ENCODE measurements at regions not wholly inside any gene's neighbourhood (a gene's known extent, or its start where the extent isn't known, plus 50 kb on each side); places are given as distances from the start of the nearest gene placed in this dataset.
A peak's percentile ranks its signal among the peaks of the same experiment; 100 is the strongest.

DNA sequence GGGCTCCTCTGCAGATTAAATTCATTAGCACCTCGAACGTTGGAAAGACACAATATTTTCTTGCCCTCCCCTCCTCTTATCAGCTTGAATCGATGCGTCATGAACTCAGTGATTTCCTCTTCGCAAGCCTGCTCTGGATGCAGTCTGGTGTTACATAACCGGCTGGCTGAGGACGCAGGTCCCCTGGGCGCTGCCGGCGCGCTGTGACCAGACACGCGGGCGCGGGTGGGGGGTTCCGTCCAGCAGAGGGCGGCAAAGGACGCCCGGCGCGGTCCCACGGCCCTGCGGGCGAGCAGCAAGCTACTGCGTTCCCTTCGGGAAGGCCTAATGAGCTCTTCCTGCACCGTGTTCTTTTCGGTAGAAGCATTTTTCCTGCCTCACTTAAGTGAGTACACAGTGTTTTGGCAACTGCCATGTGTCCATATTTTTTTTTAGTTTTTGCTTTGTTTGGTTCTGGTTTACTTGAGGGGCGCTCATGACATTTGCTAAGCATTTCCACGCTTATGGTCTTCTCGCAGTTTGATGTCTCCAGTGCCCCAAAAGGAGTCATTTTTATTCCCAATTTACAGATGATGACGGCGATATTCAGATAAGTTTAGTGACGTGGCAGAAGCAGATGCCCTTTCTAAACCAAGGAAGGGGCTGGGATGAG lies 112.2 kb upstream of the MBNL2 start (continued):
- TF ChIP-seq ARID4B (CRISPR knock-in tag; IDR thresholded peaks at IDR 0.05; ENCODE audit: borderline replicate concordance) (peak; percentile 57; the same call in 1 of the 2 replicates), HMGXB4 (CRISPR knock-in tag; IDR thresholded peaks at IDR 0.05) (peak; percentile 61; the same call in 1 of the 2 replicates), ZNF219 (CRISPR knock-in tag; IDR thresholded peaks at IDR 0.05; ENCODE audit: borderline replicate concordance) (no peak), FOXP1 (CRISPR knock-in tag; IDR thresholded peaks at IDR 0.05; ENCODE audit: borderline replicate concordance) (peak; percentile 29; the same call in 1 of the 2 replicates), ZBTB21 (CRISPR knock-in tag; IDR thresholded peaks at IDR 0.05; ENCODE audit: borderline replicate concordance) (no peak; the same call in 1 of the 2 replicates), GABPB1 (CRISPR knock-in tag; IDR thresholded peaks at IDR 0.05) (peak; percentile 79), CBFB (CRISPR knock-in tag; IDR thresholded peaks at IDR 0.05; ENCODE audit: low read depth) (no peak), IRF2 (CRISPR knock-in tag; IDR thresholded peaks at IDR 0.05; ENCODE audit: borderline replicate concordance, low read depth) (no peak), TEAD1 (CRISPR knock-in tag; IDR thresholded peaks at IDR 0.05) (0 out of 2 replicates have a peak, but pooled peaks have one; percentile 24), ZNF138 (CRISPR knock-in tag; conservative IDR thresholded peaks at IDR 0.05) (no peak)
- TF ChIP-seq, protein P1, sequence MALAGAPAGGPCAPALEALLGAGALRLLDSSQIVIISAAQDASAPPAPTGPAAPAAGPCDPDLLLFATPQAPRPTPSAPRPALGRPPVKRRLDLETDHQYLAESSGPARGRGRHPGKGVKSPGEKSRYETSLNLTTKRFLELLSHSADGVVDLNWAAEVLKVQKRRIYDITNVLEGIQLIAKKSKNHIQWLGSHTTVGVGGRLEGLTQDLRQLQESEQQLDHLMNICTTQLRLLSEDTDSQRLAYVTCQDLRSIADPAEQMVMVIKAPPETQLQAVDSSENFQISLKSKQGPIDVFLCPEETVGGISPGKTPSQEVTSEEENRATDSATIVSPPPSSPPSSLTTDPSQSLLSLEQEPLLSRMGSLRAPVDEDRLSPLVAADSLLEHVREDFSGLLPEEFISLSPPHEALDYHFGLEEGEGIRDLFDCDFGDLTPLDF (CRISPR knock-in tag; IDR thresholded peaks at IDR 0.05): no peak
- TF ChIP-seq, protein P2, sequence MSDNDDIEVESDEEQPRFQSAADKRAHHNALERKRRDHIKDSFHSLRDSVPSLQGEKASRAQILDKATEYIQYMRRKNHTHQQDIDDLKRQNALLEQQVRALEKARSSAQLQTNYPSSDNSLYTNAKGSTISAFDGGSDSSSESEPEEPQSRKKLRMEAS (CRISPR knock-in tag; IDR thresholded peaks at IDR 0.05): peak; percentile 68
- TF ChIP-seq, protein P3, sequence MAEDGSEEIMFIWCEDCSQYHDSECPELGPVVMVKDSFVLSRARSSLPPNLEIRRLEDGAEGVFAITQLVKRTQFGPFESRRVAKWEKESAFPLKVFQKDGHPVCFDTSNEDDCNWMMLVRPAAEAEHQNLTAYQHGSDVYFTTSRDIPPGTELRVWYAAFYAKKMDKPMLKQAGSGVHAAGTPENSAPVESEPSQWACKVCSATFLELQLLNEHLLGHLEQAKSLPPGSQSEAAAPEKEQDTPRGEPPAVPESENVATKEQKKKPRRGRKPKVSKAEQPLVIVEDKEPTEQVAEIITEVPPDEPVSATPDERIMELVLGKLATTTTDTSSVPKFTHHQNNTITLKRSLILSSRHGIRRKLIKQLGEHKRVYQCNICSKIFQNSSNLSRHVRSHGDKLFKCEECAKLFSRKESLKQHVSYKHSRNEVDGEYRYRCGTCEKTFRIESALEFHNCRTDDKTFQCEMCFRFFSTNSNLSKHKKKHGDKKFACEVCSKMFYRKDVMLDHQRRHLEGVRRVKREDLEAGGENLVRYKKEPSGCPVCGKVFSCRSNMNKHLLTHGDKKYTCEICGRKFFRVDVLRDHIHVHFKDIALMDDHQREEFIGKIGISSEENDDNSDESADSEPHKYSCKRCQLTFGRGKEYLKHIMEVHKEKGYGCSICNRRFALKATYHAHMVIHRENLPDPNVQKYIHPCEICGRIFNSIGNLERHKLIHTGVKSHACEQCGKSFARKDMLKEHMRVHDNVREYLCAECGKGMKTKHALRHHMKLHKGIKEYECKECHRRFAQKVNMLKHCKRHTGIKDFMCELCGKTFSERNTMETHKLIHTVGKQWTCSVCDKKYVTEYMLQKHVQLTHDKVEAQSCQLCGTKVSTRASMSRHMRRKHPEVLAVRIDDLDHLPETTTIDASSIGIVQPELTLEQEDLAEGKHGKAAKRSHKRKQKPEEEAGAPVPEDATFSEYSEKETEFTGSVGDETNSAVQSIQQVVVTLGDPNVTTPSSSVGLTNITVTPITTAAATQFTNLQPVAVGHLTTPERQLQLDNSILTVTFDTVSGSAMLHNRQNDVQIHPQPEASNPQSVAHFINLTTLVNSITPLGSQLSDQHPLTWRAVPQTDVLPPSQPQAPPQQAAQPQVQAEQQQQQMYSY (CRISPR knock-in tag; IDR thresholded peaks at IDR 0.05): no peak
- TF ChIP-seq, protein P4, sequence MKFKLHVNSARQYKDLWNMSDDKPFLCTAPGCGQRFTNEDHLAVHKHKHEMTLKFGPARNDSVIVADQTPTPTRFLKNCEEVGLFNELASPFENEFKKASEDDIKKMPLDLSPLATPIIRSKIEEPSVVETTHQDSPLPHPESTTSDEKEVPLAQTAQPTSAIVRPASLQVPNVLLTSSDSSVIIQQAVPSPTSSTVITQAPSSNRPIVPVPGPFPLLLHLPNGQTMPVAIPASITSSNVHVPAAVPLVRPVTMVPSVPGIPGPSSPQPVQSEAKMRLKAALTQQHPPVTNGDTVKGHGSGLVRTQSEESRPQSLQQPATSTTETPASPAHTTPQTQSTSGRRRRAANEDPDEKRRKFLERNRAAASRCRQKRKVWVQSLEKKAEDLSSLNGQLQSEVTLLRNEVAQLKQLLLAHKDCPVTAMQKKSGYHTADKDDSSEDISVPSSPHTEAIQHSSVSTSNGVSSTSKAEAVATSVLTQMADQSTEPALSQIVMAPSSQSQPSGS (CRISPR knock-in tag; IDR thresholded peaks at IDR 0.05; ENCODE audit: borderline replicate concordance, low read depth): no peak
- TF ChIP-seq, protein P5, sequence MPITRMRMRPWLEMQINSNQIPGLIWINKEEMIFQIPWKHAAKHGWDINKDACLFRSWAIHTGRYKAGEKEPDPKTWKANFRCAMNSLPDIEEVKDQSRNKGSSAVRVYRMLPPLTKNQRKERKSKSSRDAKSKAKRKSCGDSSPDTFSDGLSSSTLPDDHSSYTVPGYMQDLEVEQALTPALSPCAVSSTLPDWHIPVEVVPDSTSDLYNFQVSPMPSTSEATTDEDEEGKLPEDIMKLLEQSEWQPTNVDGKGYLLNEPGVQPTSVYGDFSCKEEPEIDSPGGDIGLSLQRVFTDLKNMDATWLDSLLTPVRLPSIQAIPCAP (CRISPR knock-in tag; IDR thresholded peaks at IDR 0.05): no peak

Data from WTC11 (cell line).